22Rv1 (cell line): ENCODE measurements at regions not wholly inside any gene's neighbourhood (a gene's known extent, or its start where the extent isn't known, plus 50 kb on each side); places are given as distances from the start of the nearest gene placed in this dataset.

ENCODE experiments used
- CTCF ChIP-seq: fragments of 450-650 bp; IDR thresholded peaks from 2 replicates; pipeline ENCODE4 v1.5.1; 2017; ENCODE audit warnings: mild to moderate bottlenecking
- ZFX ChIP-seq: fragments of 450-650 bp; IDR thresholded peaks from 2 replicates; pipeline ENCODE4 v1.6.1; 2017; ENCODE audit warnings: antibody characterized with exemption, borderline replicate concordance

- TF ChIP-seq CTCF (no peak), ZFX (no peak)
These were observed 58.3 kb upstream of the PPP1R3C start for GRCh38 chr10:91690996-91691676.
